ENCODE measurements at regions not wholly inside any gene's neighbourhood (a gene's known extent, or its start where the extent isn't known, plus 50 kb on each side); places are given as distances from the start of the nearest gene placed in this dataset.

GRCh38 chr14:26032348-26032747 lies 565.5 kb downstream of the NOVA1 start:
- H3K27me3 ChIP-seq (ENCODE audit: control insufficient read depth, insufficient read depth, low read length) = no peaks in the 10 kb centered on the region

GRCh38 chr14:26026384-26026783 lies 571.4 kb downstream of the NOVA1 start:
- Histone ChIP-seq H3K36me3 (ENCODE audit: control insufficient read depth, low read depth, low read length) (no peaks in the 10 kb centered on the region), H3K27me3 (ENCODE audit: control insufficient read depth, insufficient read depth, low read length) (no peaks in the 10 kb centered on the region), H3K9me3 (ENCODE audit: control insufficient read depth, low read depth, low read length) (no peaks in the 10 kb centered on the region), H3K4me3 (ENCODE audit: low read length) (no peak overlapping the region), H3K9ac (ENCODE audit: low read length) (no peak overlapping the region), H3K27ac (ENCODE audit: low read length) (no peak overlapping the region), H3K4me1 (ENCODE audit: control insufficient read depth, low read depth, low read length) (no peaks in the 10 kb centered on the region)

More at GRCh38 chr14:26032348-26032747, 565.5 kb downstream of the NOVA1 start:
- Histone ChIP-seq H3K9me3 (ENCODE audit: control insufficient read depth, low read depth, low read length) (no peaks in the 10 kb centered on the region), H3K36me3 (ENCODE audit: control insufficient read depth, low read depth, low read length) (no peaks in the 10 kb centered on the region), H3K9ac (ENCODE audit: low read length) (no peak overlapping the region), H3K4me1 (ENCODE audit: control insufficient read depth, low read depth, low read length) (peaks cover 3% of the 10 kb centered on the region), H3K4me3 (ENCODE audit: low read length) (no peak overlapping the region), H3K27ac (ENCODE audit: low read length) (no peak overlapping the region)

- H3K27me3 ChIP-seq (ENCODE audit: control insufficient read depth, insufficient read depth, low read length) = no peaks in the 10 kb centered on the region
- H3K9ac ChIP-seq (ENCODE audit: low read length) = no peak overlapping the region
- H3K4me1 ChIP-seq (ENCODE audit: control insufficient read depth, low read depth, low read length) = no peaks in the 10 kb centered on the region
- H3K4me3 ChIP-seq (ENCODE audit: low read length) = no peak overlapping the region
- no peak overlapping the region for H3K27ac ChIP-seq (ENCODE audit: low read length)
- H3K36me3 ChIP-seq (ENCODE audit: control insufficient read depth, low read depth, low read length) = no peaks in the 10 kb centered on the region
- H3K9me3 ChIP-seq (ENCODE audit: control insufficient read depth, low read depth, low read length) = no peaks in the 10 kb centered on the region
These were observed 573.9 kb downstream of the NOVA1 start for GRCh38 chr14:26023967-26024366.

GRCh38 chr14:26021759-26022158 lies 576.1 kb downstream of the NOVA1 start:
- Histone ChIP-seq H3K4me1 (ENCODE audit: control insufficient read depth, low read depth, low read length) (peaks cover 13% of the 10 kb centered on the region), H3K27ac (ENCODE audit: low read length) (no peak overlapping the region), H3K9ac (ENCODE audit: low read length) (no peak overlapping the region), H3K9me3 (ENCODE audit: control insufficient read depth, low read depth, low read length) (no peaks in the 10 kb centered on the region), H3K27me3 (ENCODE audit: control insufficient read depth, insufficient read depth, low read length) (no peaks in the 10 kb centered on the region), H3K4me3 (ENCODE audit: low read length) (no peak overlapping the region), H3K36me3 (ENCODE audit: control insufficient read depth, low read depth, low read length) (no peaks in the 10 kb centered on the region)

- Histone ChIP-seq H3K4me1 (ENCODE audit: control insufficient read depth, low read depth, low read length) (peaks cover 17% of the 10 kb centered on the region), H3K27me3 (ENCODE audit: control insufficient read depth, insufficient read depth, low read length) (no peaks in the 10 kb centered on the region), H3K36me3 (ENCODE audit: control insufficient read depth, low read depth, low read length) (no peaks in the 10 kb centered on the region), H3K9ac (ENCODE audit: low read length) (no peak overlapping the region), H3K4me3 (ENCODE audit: low read length) (no peak overlapping the region), H3K27ac (ENCODE audit: low read length) (no peak overlapping the region), H3K9me3 (ENCODE audit: control insufficient read depth, low read depth, low read length) (no peaks in the 10 kb centered on the region)
These were observed 580.6 kb downstream of the NOVA1 start for GRCh38 chr14:26017270-26017669.

GRCh38 chr14:26008290-26008689 lies 589.5 kb downstream of the NOVA1 start:
- Histone ChIP-seq H3K36me3 (ENCODE audit: control insufficient read depth, low read depth, low read length) (no peaks in the 10 kb centered on the region), H3K4me3 (ENCODE audit: low read length) (no peak overlapping the region), H3K4me1 (ENCODE audit: control insufficient read depth, low read depth, low read length) (no peaks in the 10 kb centered on the region), H3K9ac (ENCODE audit: low read length) (no peak overlapping the region), H3K27ac (ENCODE audit: low read length) (no peak overlapping the region), H3K9me3 (ENCODE audit: control insufficient read depth, low read depth, low read length) (no peaks in the 10 kb centered on the region), H3K27me3 (ENCODE audit: control insufficient read depth, insufficient read depth, low read length) (no peaks in the 10 kb centered on the region)

- Histone ChIP-seq H3K36me3 (ENCODE audit: control insufficient read depth, low read depth, low read length) (no peaks in the 10 kb centered on the region), H3K27ac (ENCODE audit: low read length) (no peak overlapping the region), H3K9ac (ENCODE audit: low read length) (no peak overlapping the region), H3K4me1 (ENCODE audit: control insufficient read depth, low read depth, low read length) (no peaks in the 10 kb centered on the region), H3K27me3 (ENCODE audit: control insufficient read depth, insufficient read depth, low read length) (no peaks in the 10 kb centered on the region), H3K4me3 (ENCODE audit: low read length) (no peak overlapping the region), H3K9me3 (ENCODE audit: control insufficient read depth, low read depth, low read length) (no peaks in the 10 kb centered on the region)
These were observed 593.5 kb downstream of the NOVA1 start for GRCh38 chr14:26004342-26004741.

- no peaks in the 10 kb centered on the region for H3K9me3 ChIP-seq (ENCODE audit: control insufficient read depth, low read depth, low read length)
- H3K9ac ChIP-seq (ENCODE audit: low read length) = no peak overlapping the region
- no peak overlapping the region for H3K27ac ChIP-seq (ENCODE audit: low read length)
- no peaks in the 10 kb centered on the region for H3K36me3 ChIP-seq (ENCODE audit: control insufficient read depth, low read depth, low read length)
- H3K4me3 ChIP-seq (ENCODE audit: low read length) = no peak overlapping the region
- H3K27me3 ChIP-seq (ENCODE audit: control insufficient read depth, insufficient read depth, low read length) = no peaks in the 10 kb centered on the region
- no peaks in the 10 kb centered on the region for H3K4me1 ChIP-seq (ENCODE audit: control insufficient read depth, low read depth, low read length)
These were observed 604.0 kb downstream of the NOVA1 start for GRCh38 chr14:25993830-25994229.

- H3K27me3 ChIP-seq (ENCODE audit: control insufficient read depth, insufficient read depth, low read length) = no peaks in the 10 kb centered on the region
- no peak overlapping the region for H3K27ac ChIP-seq (ENCODE audit: low read length)
- no peak overlapping the region for H3K4me3 ChIP-seq (ENCODE audit: low read length)
- no peaks in the 10 kb centered on the region for H3K9me3 ChIP-seq (ENCODE audit: control insufficient read depth, low read depth, low read length)
- H3K36me3 ChIP-seq (ENCODE audit: control insufficient read depth, low read depth, low read length) = no peaks in the 10 kb centered on the region
- no peaks in the 10 kb centered on the region for H3K4me1 ChIP-seq (ENCODE audit: control insufficient read depth, low read depth, low read length)
- no peak overlapping the region for H3K9ac ChIP-seq (ENCODE audit: low read length)
These were observed 609.3 kb downstream of the NOVA1 start for GRCh38 chr14:25988536-25988935.

- Histone ChIP-seq H3K27ac (ENCODE audit: low read length) (no peak overlapping the region), H3K9me3 (ENCODE audit: control insufficient read depth, low read depth, low read length) (no peaks in the 10 kb centered on the region), H3K36me3 (ENCODE audit: control insufficient read depth, low read depth, low read length) (no peaks in the 10 kb centered on the region)
These were observed 642.1 kb downstream of the NOVA1 start for GRCh38 chr14:25955772-25956171.

GRCh38 chr14:25953532-25954139 lies 644.2 kb downstream of the NOVA1 start:
- H3K9ac ChIP-seq (ENCODE audit: low read length) = no peak overlapping the region
- H3K4me1 ChIP-seq (ENCODE audit: control insufficient read depth, low read depth, low read length) = no peaks in the 10 kb centered on the region
- H3K9me3 ChIP-seq (ENCODE audit: control insufficient read depth, low read depth, low read length) = no peaks in the 10 kb centered on the region
- no peak overlapping the region for H3K4me3 ChIP-seq (ENCODE audit: low read length)
- no peak overlapping the region for H3K27ac ChIP-seq (ENCODE audit: low read length)
- H3K27me3 ChIP-seq (ENCODE audit: control insufficient read depth, insufficient read depth, low read length) = no peaks in the 10 kb centered on the region
- H3K36me3 ChIP-seq (ENCODE audit: control insufficient read depth, low read depth, low read length) = no peaks in the 10 kb centered on the region

More at GRCh38 chr14:25955772-25956171, 642.1 kb downstream of the NOVA1 start:
- Histone ChIP-seq H3K4me3 (ENCODE audit: low read length) (no peak overlapping the region), H3K27me3 (ENCODE audit: control insufficient read depth, insufficient read depth, low read length) (no peaks in the 10 kb centered on the region), H3K9ac (ENCODE audit: low read length) (no peak overlapping the region), H3K4me1 (ENCODE audit: control insufficient read depth, low read depth, low read length) (no peaks in the 10 kb centered on the region)

GRCh38 chr14:25945746-25946145 lies 652.1 kb downstream of the NOVA1 start:
- H3K27me3 ChIP-seq (ENCODE audit: control insufficient read depth, insufficient read depth, low read length) = no peaks in the 10 kb centered on the region
- no peaks in the 10 kb centered on the region for H3K4me1 ChIP-seq (ENCODE audit: control insufficient read depth, low read depth, low read length)
- H3K9ac ChIP-seq (ENCODE audit: low read length) = no peak overlapping the region
- no peaks in the 10 kb centered on the region for H3K36me3 ChIP-seq (ENCODE audit: control insufficient read depth, low read depth, low read length)
- H3K27ac ChIP-seq (ENCODE audit: low read length) = no peak overlapping the region
- H3K9me3 ChIP-seq (ENCODE audit: control insufficient read depth, low read depth, low read length) = no peaks in the 10 kb centered on the region
- H3K4me3 ChIP-seq (ENCODE audit: low read length) = no peak overlapping the region
